Keratinocyte (primary cell): ENCODE measurements at regions not wholly inside any gene's neighbourhood (a gene's known extent, or its start where the extent isn't known, plus 50 kb on each side); places are given as distances from the start of the nearest gene placed in this dataset.

ENCODE experiments used
- EZH2 ChIP-seq: IDR thresholded peaks from one replicate; pipeline ENCODE4 v1.6.1; 2012; ENCODE audit warnings: inconsistent platforms, mild to moderate bottlenecking, low read length, moderate library complexity
- TF ChIP-seq, protein P1 (sequence below), 3 experiments: IDR thresholded peaks in 1 of 3; conservative IDR thresholded peaks in 1 of 3; optimal IDR thresholded peaks in 1 of 3; 2 replicates in 2 of 3; 3 replicates in 1 of 3; pipeline versions ENCODE3 to v1.5.1; 2011; ENCODE audit warnings: low read length in 3 of 3, mild to moderate bottlenecking in 3 of 3, moderate library complexity in 2 of 3, control low read depth in 1 of 3, inconsistent platforms in 1 of 3; ENCODE audit not compliant: insufficient read depth in 2 of 3; ENCODE audit errors: extremely low read depth in 1 of 3

DNA sequence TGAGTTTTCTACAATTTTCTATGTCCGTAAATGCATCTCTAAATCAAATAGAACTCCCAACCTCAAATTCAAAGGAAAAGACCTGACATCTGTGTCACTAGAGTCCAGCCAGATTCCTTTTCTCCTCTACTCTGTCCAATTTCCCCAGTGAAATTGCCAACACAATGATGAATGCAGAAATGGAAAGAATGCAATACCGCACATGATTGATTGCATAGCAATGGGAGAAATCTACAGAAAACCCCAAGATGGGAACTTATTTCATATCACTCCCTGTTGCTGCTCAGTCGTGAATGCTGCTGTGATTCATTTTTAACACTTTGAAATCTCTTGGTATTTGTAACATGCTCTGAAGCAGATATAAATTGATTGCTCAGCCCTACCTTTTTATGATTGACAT lies 355.1 kb upstream of the TUSC1 start:
- TF ChIP-seq EZH2, result no peak
- TF ChIP-seq, protein P1, sequence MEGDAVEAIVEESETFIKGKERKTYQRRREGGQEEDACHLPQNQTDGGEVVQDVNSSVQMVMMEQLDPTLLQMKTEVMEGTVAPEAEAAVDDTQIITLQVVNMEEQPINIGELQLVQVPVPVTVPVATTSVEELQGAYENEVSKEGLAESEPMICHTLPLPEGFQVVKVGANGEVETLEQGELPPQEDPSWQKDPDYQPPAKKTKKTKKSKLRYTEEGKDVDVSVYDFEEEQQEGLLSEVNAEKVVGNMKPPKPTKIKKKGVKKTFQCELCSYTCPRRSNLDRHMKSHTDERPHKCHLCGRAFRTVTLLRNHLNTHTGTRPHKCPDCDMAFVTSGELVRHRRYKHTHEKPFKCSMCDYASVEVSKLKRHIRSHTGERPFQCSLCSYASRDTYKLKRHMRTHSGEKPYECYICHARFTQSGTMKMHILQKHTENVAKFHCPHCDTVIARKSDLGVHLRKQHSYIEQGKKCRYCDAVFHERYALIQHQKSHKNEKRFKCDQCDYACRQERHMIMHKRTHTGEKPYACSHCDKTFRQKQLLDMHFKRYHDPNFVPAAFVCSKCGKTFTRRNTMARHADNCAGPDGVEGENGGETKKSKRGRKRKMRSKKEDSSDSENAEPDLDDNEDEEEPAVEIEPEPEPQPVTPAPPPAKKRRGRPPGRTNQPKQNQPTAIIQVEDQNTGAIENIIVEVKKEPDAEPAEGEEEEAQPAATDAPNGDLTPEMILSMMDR (optimal IDR thresholded peaks at IDR 0.05 in 1 of 3, IDR thresholded peaks at IDR 0.05 in 1 of 3, conservative IDR thresholded peaks at IDR 0.05 in 1 of 3; ENCODE audit: extremely low read depth in 1 of 3, insufficient read depth in 2 of 3, low read length in 3 of 3), result no peak
